CD4-positive, CD25-positive, alpha-beta regulatory T cell (primary cell): ENCODE measurements at regions not wholly inside any gene's neighbourhood (a gene's known extent, or its start where the extent isn't known, plus 50 kb on each side); places are given as distances from the start of the nearest gene placed in this dataset.

ENCODE experiments used
- ATAC-seq, 2 donors: fragments of 150-1000 bp; cut with Tn5 transposase; one replicate each; pipeline ENCODE4 v1.10.0; 2021; ENCODE audit warnings: low read depth in 2 of 2, moderate number of reproducible peaks in 2 of 2, moderate library complexity in 1 of 2
- DNase-seq, 3 donors: peaks; one replicate each; pipeline versions ENCODE4 v3.0.0 to v3.0.0-alpha.2; 2012 to 2022; ENCODE audit warnings: mixed read lengths in 1 of 3
- H3K27ac ChIP-seq: one replicate; pipeline ENCODE4 v1.7.0; 2013; ENCODE audit warnings: mild to moderate bottlenecking, low read length; ENCODE audit not compliant: insufficient read depth, poor library complexity, severe bottlenecking
- H3K27me3 ChIP-seq: one replicate; pipeline ENCODE4 v1.7.0; 2013; ENCODE audit warnings: low read length; ENCODE audit not compliant: control insufficient read depth, insufficient read depth
- H3K36me3 ChIP-seq: one replicate; pipeline ENCODE4 v1.7.0; 2013; ENCODE audit warnings: mild to moderate bottlenecking, low read length, moderate library complexity; ENCODE audit not compliant: control insufficient read depth, insufficient read depth
- H3K4me1 ChIP-seq: 2 replicates; pipeline ENCODE4 v1.7.0; 2013; ENCODE audit warnings: mild to moderate bottlenecking, low read length; ENCODE audit not compliant: insufficient read depth, control insufficient read depth, poor library complexity, severe bottlenecking
- H3K4me3 ChIP-seq: one replicate; pipeline ENCODE4 v1.7.0; 2013; ENCODE audit warnings: low read depth, mild to moderate bottlenecking, low read length, moderate library complexity
- H3K9me3 ChIP-seq, 2 experiments: 1 replicate in 1 of 2; 2 replicates in 1 of 2; pipeline ENCODE4 v1.7.0; 2013; ENCODE audit warnings: low read length in 2 of 2, mild to moderate bottlenecking in 1 of 2, moderate library complexity in 1 of 2; ENCODE audit not compliant: control insufficient read depth in 2 of 2
- H3K27ac Mint-ChIP-seq, 3 donors: one replicate each; pipeline ENCODE4 v1.8.0; 2020 to 2022; ENCODE audit warnings: mild to moderate bottlenecking in 3 of 3, mixed read lengths in 3 of 3, moderate library complexity in 2 of 3
- H3K27me3 Mint-ChIP-seq: one replicate; pipeline ENCODE4 v1.8.0; 2022; ENCODE audit warnings: mild to moderate bottlenecking, mixed read lengths
- H3K36me3 Mint-ChIP-seq: one replicate; pipeline ENCODE4 v1.8.0; 2020; ENCODE audit warnings: mixed read lengths
- H3K4me1 Mint-ChIP-seq, 4 donors: one replicate each; pipeline ENCODE4 v1.8.0; 2020 to 2022; ENCODE audit warnings: mixed read lengths in 4 of 4, mild to moderate bottlenecking in 1 of 4
- H3K4me3 Mint-ChIP-seq, 4 donors: one replicate each; pipeline ENCODE4 v1.8.0; 2020 to 2022; ENCODE audit warnings: mild to moderate bottlenecking in 4 of 4, mixed read lengths in 4 of 4, moderate library complexity in 3 of 4
- H3K9me3 Mint-ChIP-seq, 7 donors: one replicate each; pipeline ENCODE4 v1.8.0; 2020 to 2022; ENCODE audit warnings: mixed read lengths in 7 of 7, mild to moderate bottlenecking in 3 of 7, moderate library complexity in 2 of 7

DNA sequence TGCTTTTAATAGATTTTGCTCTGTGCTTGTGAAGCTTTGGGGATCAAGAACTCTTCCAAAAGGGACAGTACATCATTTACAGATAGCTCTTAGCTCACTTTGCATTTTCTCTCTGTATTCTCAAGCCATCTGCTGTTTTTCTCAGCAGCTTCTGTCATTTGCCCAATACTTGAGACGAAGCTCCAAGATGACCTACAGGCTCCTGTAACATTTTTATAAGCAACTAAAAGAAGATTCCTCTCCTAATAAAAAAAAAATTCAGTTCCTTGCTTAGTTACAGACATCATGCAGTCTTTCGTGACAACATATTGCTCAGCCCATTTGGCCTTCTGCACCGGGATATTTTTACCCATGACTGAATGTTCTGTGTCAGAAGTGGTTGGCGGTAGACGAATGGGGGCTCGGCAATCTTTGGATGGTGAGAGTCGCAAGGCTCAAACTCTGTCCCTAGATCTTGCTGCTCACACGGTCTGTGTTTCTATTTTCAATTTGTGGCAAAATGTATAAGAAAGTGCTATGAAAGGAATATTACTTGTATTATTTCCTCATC lies 215.6 kb downstream of the FSCB start:
- no peak overlapping the region for H3K4me3 ChIP-seq
- H3K36me3 Mint-ChIP-seq = no peaks in the 10 kb centered on the region
- H3K4me1 ChIP-seq = no peaks in the 10 kb centered on the region
- H3K9me3 ChIP-seq = peaks cover 0 to 1% of the 10 kb centered on the region in 2 experiments
- no peak overlapping the region for H3K4me3 Mint-ChIP-seq
- no peak overlapping the region for H3K27ac ChIP-seq
- ATAC-seq (no peak), DNase-seq (no peak)
- no peaks in the 10 kb centered on the region for H3K27me3 ChIP-seq
- H3K9me3 Mint-ChIP-seq = peaks cover 0 to 18% (median 7%) of the 10 kb centered on the region in 7 donors
- H3K4me1 Mint-ChIP-seq = no peaks in the 10 kb centered on the region
- no peak overlapping the region for H3K27ac Mint-ChIP-seq
- no peaks in the 10 kb centered on the region for H3K27me3 Mint-ChIP-seq
- no peaks in the 10 kb centered on the region for H3K36me3 ChIP-seq

DNA sequence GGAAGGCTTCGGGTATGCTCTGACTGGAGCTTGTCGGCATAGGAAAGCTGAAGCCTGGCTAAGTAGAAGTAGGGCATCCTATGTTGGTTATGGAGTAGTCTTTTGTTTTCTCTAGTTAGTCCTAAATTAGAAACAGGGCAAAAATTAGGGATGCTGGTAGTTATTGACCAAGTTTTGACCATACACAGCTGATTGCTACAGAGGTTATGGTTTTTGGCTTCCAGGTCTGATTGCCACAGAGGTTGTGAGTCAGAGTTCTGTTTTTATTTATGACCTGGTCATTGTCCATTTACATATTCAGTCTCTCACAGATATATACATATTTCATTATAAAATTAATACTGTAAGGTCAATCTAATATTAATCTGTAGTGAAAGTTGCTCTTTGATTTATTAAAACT lies 219.2 kb downstream of the FSCB start:
- Mint-ChIP-seq H3K4me3 (no peak overlapping the region), H3K36me3 (no peaks in the 10 kb centered on the region), H3K27me3 (no peaks in the 10 kb centered on the region), H3K27ac (no peak overlapping the region), H3K9me3 (peaks cover 0 to 7% (median 3%) of the 10 kb centered on the region in 7 donors), H3K4me1 (no peaks in the 10 kb centered on the region)
- H3K9me3 ChIP-seq = peaks cover 0 to 1% of the 10 kb centered on the region in 2 experiments
- no peaks in the 10 kb centered on the region for H3K4me1 ChIP-seq
- H3K27me3 ChIP-seq = no peaks in the 10 kb centered on the region
- H3K27ac ChIP-seq = no peak overlapping the region
- H3K36me3 ChIP-seq = no peaks in the 10 kb centered on the region
- ATAC-seq (no peak), DNase-seq (no peak)
- H3K4me3 ChIP-seq = no peak overlapping the region

DNA sequence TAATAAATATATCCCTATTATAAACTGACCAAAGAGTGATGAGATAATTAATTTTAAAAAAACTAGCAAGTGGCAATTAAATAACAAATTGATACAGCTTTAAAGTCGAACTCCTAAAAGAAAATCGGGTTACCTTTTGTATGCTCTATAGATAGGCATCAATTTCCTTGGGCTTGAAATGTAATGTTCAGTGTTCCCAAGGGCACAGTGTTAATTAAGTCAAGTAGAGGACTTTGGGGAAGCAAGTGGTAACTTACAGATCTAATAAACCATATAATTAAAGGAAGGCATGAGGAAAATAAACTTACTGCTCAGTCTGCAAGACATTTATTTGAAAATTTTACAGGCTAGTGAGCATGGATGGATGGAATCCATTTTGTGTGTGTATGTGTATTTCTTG lies 220.9 kb downstream of the FSCB start:
- no peaks in the 10 kb centered on the region for H3K4me1 Mint-ChIP-seq
- H3K36me3 Mint-ChIP-seq = no peaks in the 10 kb centered on the region
- H3K9me3 Mint-ChIP-seq = peaks cover 0 to 7% (median 0%) of the 10 kb centered on the region in 7 donors
- DNase-seq (no peak), ATAC-seq (no peak)
- H3K36me3 ChIP-seq = no peaks in the 10 kb centered on the region
- no peaks in the 10 kb centered on the region for H3K27me3 Mint-ChIP-seq
- H3K27me3 ChIP-seq = no peaks in the 10 kb centered on the region
- no peaks in the 10 kb centered on the region for H3K4me1 ChIP-seq
- no peak overlapping the region for H3K4me3 Mint-ChIP-seq
- H3K27ac ChIP-seq = no peak overlapping the region
- H3K4me3 ChIP-seq = no peak overlapping the region
- no peak overlapping the region for H3K27ac Mint-ChIP-seq
- H3K9me3 ChIP-seq = peaks cover 0 to 1% of the 10 kb centered on the region in 2 experiments

DNA sequence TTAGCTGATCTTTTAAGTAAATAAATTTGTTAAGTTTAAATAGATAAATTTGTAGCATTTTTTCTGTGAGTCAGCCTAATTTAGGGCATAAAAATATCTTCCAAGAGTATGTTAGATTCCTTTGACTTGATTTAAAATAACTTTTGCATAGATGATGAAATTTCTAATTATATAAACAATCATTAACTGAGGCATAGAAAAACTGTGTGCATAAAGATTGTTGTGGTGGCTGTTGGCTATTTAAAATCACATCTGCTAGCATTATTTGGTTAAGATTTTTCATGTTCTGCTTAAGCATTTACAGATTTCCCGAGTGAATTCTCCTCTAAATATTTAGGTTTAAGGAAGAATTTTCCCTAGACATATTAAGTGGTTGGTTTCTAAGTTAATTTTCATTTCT lies 223.2 kb downstream of the FSCB start:
- H3K36me3 Mint-ChIP-seq = no peaks in the 10 kb centered on the region
- H3K27me3 Mint-ChIP-seq = no peaks in the 10 kb centered on the region
- no peak for DNase-seq
- no peak overlapping the region for H3K27ac Mint-ChIP-seq
- no peak overlapping the region for H3K4me3 Mint-ChIP-seq
- Histone ChIP-seq H3K9me3 (peaks cover 0 to 1% of the 10 kb centered on the region in 2 experiments), H3K36me3 (no peaks in the 10 kb centered on the region), H3K27me3 (no peaks in the 10 kb centered on the region), H3K4me1 (no peaks in the 10 kb centered on the region), H3K4me3 (no peak overlapping the region), H3K27ac (no peak overlapping the region)
- H3K9me3 Mint-ChIP-seq = peaks cover 0 to 8% (median 0%) of the 10 kb centered on the region in 7 donors
- H3K4me1 Mint-ChIP-seq = no peaks in the 10 kb centered on the region
- ATAC-seq = no peak

DNA sequence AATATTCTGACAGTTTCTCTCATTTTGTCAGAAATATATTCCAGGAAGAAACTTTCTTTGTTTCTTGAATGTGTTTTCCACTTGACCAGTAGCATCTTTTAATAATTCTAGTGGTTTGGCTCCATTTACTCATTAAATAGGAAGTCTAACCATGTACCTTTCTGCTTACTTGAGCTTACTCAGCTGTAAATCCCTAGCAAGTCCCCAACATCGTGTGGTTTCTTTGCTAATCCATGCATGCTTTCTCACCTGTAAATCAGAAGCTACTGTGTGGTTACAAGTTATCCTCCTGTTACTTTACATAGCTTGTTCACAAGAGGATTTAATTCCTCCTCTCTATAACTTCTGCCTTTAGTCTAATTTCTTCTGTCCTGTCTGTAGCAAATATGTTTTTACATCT lies 227.7 kb downstream of the FSCB start:
- Histone ChIP-seq H3K4me1 (no peaks in the 10 kb centered on the region), H3K27ac (no peak overlapping the region), H3K4me3 (no peak overlapping the region), H3K36me3 (no peaks in the 10 kb centered on the region), H3K9me3 (no peaks in the 10 kb centered on the region), H3K27me3 (no peaks in the 10 kb centered on the region)
- DNase-seq (no peak), ATAC-seq (no peak)
- peaks cover 0 to 10% (median 3%) of the 10 kb centered on the region in 7 donors for H3K9me3 Mint-ChIP-seq
- H3K4me1 Mint-ChIP-seq = no peaks in the 10 kb centered on the region
- H3K27me3 Mint-ChIP-seq = no peaks in the 10 kb centered on the region
- H3K4me3 Mint-ChIP-seq = no peak overlapping the region
- no peaks in the 10 kb centered on the region for H3K36me3 Mint-ChIP-seq
- no peak overlapping the region for H3K27ac Mint-ChIP-seq

DNA sequence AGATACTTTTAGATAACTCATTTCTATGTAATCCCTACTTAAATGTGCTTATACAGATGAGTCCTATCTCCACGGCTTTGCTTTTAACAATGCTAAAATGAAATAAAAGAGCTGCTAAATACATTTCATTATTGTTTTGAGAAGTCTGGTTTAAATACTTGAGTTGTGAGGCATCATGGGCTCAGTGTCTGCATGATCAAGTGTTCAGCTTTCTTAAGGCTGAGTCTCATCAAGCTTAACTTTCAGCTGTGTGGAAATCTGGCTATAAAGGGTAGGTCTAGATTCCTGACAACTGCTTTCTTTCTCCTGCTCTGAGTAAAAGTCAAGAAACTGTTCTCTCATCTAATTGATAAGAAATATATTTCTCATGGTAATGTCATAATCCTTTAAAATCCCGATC lies 235.4 kb downstream of the FSCB start:
- no peak overlapping the region for H3K4me3 Mint-ChIP-seq
- no peaks in the 10 kb centered on the region for H3K9me3 ChIP-seq
- no peak overlapping the region for H3K27ac Mint-ChIP-seq
- no peak overlapping the region for H3K4me3 ChIP-seq
- no peaks in the 10 kb centered on the region for H3K27me3 ChIP-seq
- DNase-seq = no peak
- no peaks in the 10 kb centered on the region for H3K27me3 Mint-ChIP-seq
- no peaks in the 10 kb centered on the region for H3K36me3 ChIP-seq
- H3K27ac ChIP-seq = no peak overlapping the region
- peaks cover 1 to 21% (median 5%) of the 10 kb centered on the region in 7 donors for H3K9me3 Mint-ChIP-seq
- H3K4me1 Mint-ChIP-seq = no peaks in the 10 kb centered on the region
- ATAC-seq = no peak
- H3K4me1 ChIP-seq = no peaks in the 10 kb centered on the region
- no peaks in the 10 kb centered on the region for H3K36me3 Mint-ChIP-seq

DNA sequence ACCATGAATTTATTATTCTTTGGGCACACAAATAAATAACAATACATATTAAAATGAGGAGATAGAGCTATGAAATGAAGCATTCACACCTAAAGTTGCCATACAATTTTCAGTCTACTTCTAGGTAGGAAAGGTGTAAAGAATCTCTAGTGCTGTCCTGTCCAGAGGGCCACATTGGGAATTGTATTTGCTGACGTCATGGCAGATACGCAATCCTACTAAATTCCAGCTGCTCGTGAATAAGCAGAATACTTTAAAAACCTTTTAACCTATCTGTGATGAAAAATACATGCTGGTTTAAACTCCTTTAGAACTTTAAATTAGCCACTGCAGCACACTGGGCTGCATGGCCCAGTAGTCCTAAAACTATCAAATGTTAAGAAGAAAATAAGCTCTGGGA lies 236.1 kb downstream of the FSCB start:
- Mint-ChIP-seq H3K4me1 (no peaks in the 10 kb centered on the region), H3K9me3 (peaks cover 1 to 25% (median 7%) of the 10 kb centered on the region in 7 donors), H3K27ac (no peak overlapping the region), H3K4me3 (no peak overlapping the region), H3K36me3 (no peaks in the 10 kb centered on the region), H3K27me3 (no peaks in the 10 kb centered on the region)
- no peak overlapping the region for H3K4me3 ChIP-seq
- ATAC-seq = no peak
- no peaks in the 10 kb centered on the region for H3K36me3 ChIP-seq
- no peak overlapping the region for H3K27ac ChIP-seq
- no peaks in the 10 kb centered on the region for H3K27me3 ChIP-seq
- no peaks in the 10 kb centered on the region for H3K9me3 ChIP-seq
- no peak for DNase-seq
- no peaks in the 10 kb centered on the region for H3K4me1 ChIP-seq

DNA sequence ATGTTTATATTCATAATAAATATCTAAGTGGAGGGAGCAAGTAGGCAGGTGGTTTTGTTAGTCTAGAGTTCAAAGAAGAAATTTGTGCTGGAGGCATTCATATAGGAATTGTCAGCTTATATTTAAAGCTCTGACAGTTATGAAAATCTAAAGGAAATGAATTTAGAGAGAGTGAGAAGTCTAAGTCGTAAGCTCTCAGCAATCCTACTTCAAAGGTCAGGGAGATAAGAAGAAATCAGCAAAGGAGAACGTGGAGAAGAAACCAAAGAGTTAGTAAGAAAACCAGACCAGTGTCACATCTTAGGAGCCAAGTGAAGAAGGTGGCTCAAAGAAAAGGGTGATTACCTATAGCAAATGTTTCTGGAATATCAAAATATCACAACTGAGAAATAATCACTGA lies 241.8 kb downstream of the FSCB start:
- Histone ChIP-seq H3K27me3 (no peaks in the 10 kb centered on the region), H3K4me1 (no peaks in the 10 kb centered on the region), H3K4me3 (no peak overlapping the region), H3K36me3 (no peaks in the 10 kb centered on the region), H3K27ac (no peak overlapping the region), H3K9me3 (peaks cover under 1 to 12% of the 10 kb centered on the region in 2 experiments)
- DNase-seq = no peak
- Mint-ChIP-seq H3K4me3 (no peak overlapping the region), H3K27ac (no peak overlapping the region), H3K4me1 (no peaks in the 10 kb centered on the region), H3K9me3 (peaks cover 9 to 28% (median 14%) of the 10 kb centered on the region in 7 donors), H3K27me3 (no peaks in the 10 kb centered on the region), H3K36me3 (no peaks in the 10 kb centered on the region)
- ATAC-seq = no peak
